Heart left ventricle (tissue), 13 donors: ENCODE measurements at regions not wholly inside any gene's neighbourhood (a gene's known extent, or its start where the extent isn't known, plus 50 kb on each side); places are given as distances from the start of the nearest gene placed in this dataset.

Experiments used
- POLR2A ChIP-seq, 2 donors: fragments of 450-650 bp; IDR thresholded peaks; one replicate each; pipeline ENCODE4 v1.6.1; 2017; ENCODE audit warnings: antibody characterized with exemption in 2 of 2, mild to moderate bottlenecking in 2 of 2, moderate library complexity in 2 of 2
- TF ChIP-seq, protein P1 (sequence below), 12 donors: fragments of 200-600 bp; sonication (generic) in 4 of 12; IDR thresholded peaks; one replicate each; pipeline versions ENCODE4 v1.5.0 to v1.8.0; 2018 to 2022; ENCODE audit warnings: antibody characterized with exemption in 12 of 12, mild to moderate bottlenecking in 5 of 12
- donor health status: ischemic (EF 13 %, LVEDD 7.1; RV severe dilation, severe dysfunction).
- donor health status: DM: no; HTN: yes; CAD: no.
- donor health status: DM: no; HTN: no; CAD: no.
- donor health status: ischemic (EF 25% LVEDD 6.9; RV normal size, moderate dysfunction).
- donor health status: ischemic (EF 25% LVEDD 5.7; RV mildly dilated, moderate dysfunction).
- donor health status: ischemic (EF 35%, LVEDD 5.7; RV mildly dilated, moderate dysfunction).
- donor health status: nonischemic (EF 11% LVEDD 7.7; RV severe dilation, severe dysfunction).
- donor health status: DM: yes; HTN: yes; CAD: no.
- donor health status: PGD.
- donor health status: ischemic (EF 29% LVEDD 5.4; RV normal size, mild dysfunction).
- donor health status: nonischemic (EF 23%, LVEDD 6.1; RV moderate dilation, normal function).

DNA sequence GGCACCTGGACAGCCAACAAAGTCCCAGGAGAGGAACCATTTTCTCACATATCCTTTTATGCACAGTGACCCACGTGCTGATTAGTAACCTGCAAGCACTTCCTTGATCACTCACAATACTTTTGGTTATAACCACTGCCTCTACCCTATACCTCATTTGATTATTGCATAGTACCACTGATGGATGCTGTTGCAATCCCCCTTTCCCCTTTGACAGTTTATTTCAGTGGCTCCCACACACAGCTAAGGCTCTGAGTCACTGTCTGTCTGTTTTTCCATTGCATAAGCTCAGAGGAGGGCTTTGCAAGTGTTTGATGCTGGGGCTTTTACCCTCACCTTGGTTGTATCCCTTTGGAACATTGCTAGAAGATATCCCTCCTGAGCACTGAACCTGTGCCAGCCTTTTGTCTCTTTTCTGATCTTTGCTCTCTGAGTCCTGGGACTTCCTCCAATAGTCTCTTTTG lies 101.7 kb upstream of the RBBP8 start:
- no peak for TF ChIP-seq POLR2A (IDR thresholded peaks at IDR 0.05)
- TF ChIP-seq, protein P1, sequence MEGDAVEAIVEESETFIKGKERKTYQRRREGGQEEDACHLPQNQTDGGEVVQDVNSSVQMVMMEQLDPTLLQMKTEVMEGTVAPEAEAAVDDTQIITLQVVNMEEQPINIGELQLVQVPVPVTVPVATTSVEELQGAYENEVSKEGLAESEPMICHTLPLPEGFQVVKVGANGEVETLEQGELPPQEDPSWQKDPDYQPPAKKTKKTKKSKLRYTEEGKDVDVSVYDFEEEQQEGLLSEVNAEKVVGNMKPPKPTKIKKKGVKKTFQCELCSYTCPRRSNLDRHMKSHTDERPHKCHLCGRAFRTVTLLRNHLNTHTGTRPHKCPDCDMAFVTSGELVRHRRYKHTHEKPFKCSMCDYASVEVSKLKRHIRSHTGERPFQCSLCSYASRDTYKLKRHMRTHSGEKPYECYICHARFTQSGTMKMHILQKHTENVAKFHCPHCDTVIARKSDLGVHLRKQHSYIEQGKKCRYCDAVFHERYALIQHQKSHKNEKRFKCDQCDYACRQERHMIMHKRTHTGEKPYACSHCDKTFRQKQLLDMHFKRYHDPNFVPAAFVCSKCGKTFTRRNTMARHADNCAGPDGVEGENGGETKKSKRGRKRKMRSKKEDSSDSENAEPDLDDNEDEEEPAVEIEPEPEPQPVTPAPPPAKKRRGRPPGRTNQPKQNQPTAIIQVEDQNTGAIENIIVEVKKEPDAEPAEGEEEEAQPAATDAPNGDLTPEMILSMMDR (IDR thresholded peaks at IDR 0.05) = no peak
